Breast epithelium (tissue), 3 donors: ENCODE measurements at regions not wholly inside any gene's neighbourhood (a gene's known extent, or its start where the extent isn't known, plus 50 kb on each side); places are given as distances from the start of the nearest gene placed in this dataset.
"Not testable (repeated sequence)": the region's sequence is repeated elsewhere in the genome, so short reads cannot be mapped to it uniquely, and the experiment has no call there.

Source experiments
- CTCF ChIP-seq, 3 donors: fragments of 450-650 bp; IDR thresholded peaks; one replicate each; pipeline ENCODE4 v1.5.1; 2016 to 2017; ENCODE audit warnings: antibody characterized with exemption in 3 of 3, mild to moderate bottlenecking in 3 of 3, moderate library complexity in 3 of 3
- POLR2A ChIP-seq: fragments of 450-650 bp; IDR thresholded peaks from one replicate; pipeline ENCODE4 v1.6.1; 2016; ENCODE audit warnings: antibody characterized with exemption, mild to moderate bottlenecking, moderate library complexity

- TF ChIP-seq CTCF (IDR thresholded peaks at IDR 0.05); POLR2A: not testable (repeated sequence)
Measured at GRCh38 chr1:96595530-96595929, 126.1 kb upstream of the PTBP2 start.
